ENCODE measurements at regions not wholly inside any gene's neighbourhood (a gene's known extent, or its start where the extent isn't known, plus 50 kb on each side); places are given as distances from the start of the nearest gene placed in this dataset.

- Mint-ChIP-seq H3K27ac (no peak overlapping the region), H3K9me3 (peaks cover 4% of the 10 kb centered on the region), H3K4me1 (ENCODE audit: low read depth) (no peaks in the 10 kb centered on the region), H3K36me3 (ENCODE audit: low read depth) (no peaks in the 10 kb centered on the region), H3K27me3 (peaks cover 5% of the 10 kb centered on the region), H3K4me3 (no peak overlapping the region)
These were observed 165.6 kb downstream of the ARL6IP6 start for GRCh38 chr2:152883951-152884487.

GRCh38 chr2:152881527-152881926 lies 163.1 kb downstream of the ARL6IP6 start:
- no peaks in the 10 kb centered on the region for H3K4me1 Mint-ChIP-seq (ENCODE audit: low read depth)
- H3K36me3 Mint-ChIP-seq (ENCODE audit: low read depth): no peaks in the 10 kb centered on the region
- H3K27me3 Mint-ChIP-seq: no peaks in the 10 kb centered on the region
- H3K27ac Mint-ChIP-seq: no peak overlapping the region
- peaks cover 4% of the 10 kb centered on the region for H3K9me3 Mint-ChIP-seq
- H3K4me3 Mint-ChIP-seq: no peak overlapping the region

GRCh38 chr2:152879275-152879674 lies 160.9 kb downstream of the ARL6IP6 start:
- no peak overlapping the region for H3K27ac Mint-ChIP-seq
- H3K27me3 Mint-ChIP-seq: no peaks in the 10 kb centered on the region
- no peaks in the 10 kb centered on the region for H3K36me3 Mint-ChIP-seq (ENCODE audit: low read depth)
- H3K4me1 Mint-ChIP-seq (ENCODE audit: low read depth): no peaks in the 10 kb centered on the region
- H3K4me3 Mint-ChIP-seq: no peak overlapping the region
- peaks cover 4% of the 10 kb centered on the region for H3K9me3 Mint-ChIP-seq

- Mint-ChIP-seq H3K27ac (no peak overlapping the region), H3K4me3 (no peak overlapping the region), H3K9me3 (peaks cover under 1% of the 10 kb centered on the region), H3K4me1 (ENCODE audit: low read depth) (no peaks in the 10 kb centered on the region), H3K36me3 (ENCODE audit: low read depth) (no peaks in the 10 kb centered on the region), H3K27me3 (no peaks in the 10 kb centered on the region)
These were observed 157.6 kb downstream of the ARL6IP6 start for GRCh38 chr2:152875701-152876695.

GRCh38 chr2:152874955-152875354 lies 156.5 kb downstream of the ARL6IP6 start:
- H3K27ac Mint-ChIP-seq: no peak overlapping the region
- H3K4me3 Mint-ChIP-seq: no peak overlapping the region
- no peaks in the 10 kb centered on the region for H3K27me3 Mint-ChIP-seq
- H3K4me1 Mint-ChIP-seq (ENCODE audit: low read depth): no peaks in the 10 kb centered on the region
- no peaks in the 10 kb centered on the region for H3K9me3 Mint-ChIP-seq
- no peaks in the 10 kb centered on the region for H3K36me3 Mint-ChIP-seq (ENCODE audit: low read depth)

- H3K36me3 Mint-ChIP-seq (ENCODE audit: low read depth): no peaks in the 10 kb centered on the region
- no peak overlapping the region for H3K4me3 Mint-ChIP-seq
- H3K4me1 Mint-ChIP-seq (ENCODE audit: low read depth): no peaks in the 10 kb centered on the region
These were observed 151.8 kb downstream of the ARL6IP6 start for GRCh38 chr2:152870239-152870638.

GRCh38 chr2:152867397-152867796 lies 149.0 kb downstream of the ARL6IP6 start:
- Mint-ChIP-seq H3K9me3 (peaks cover 17% of the 10 kb centered on the region), H3K36me3 (ENCODE audit: low read depth) (no peaks in the 10 kb centered on the region), H3K27me3 (no peaks in the 10 kb centered on the region), H3K27ac (no peak overlapping the region), H3K4me3 (no peak overlapping the region), H3K4me1 (ENCODE audit: low read depth) (no peaks in the 10 kb centered on the region)

More at GRCh38 chr2:152870239-152870638, 151.8 kb downstream of the ARL6IP6 start:
- no peaks in the 10 kb centered on the region for H3K27me3 Mint-ChIP-seq
- H3K27ac Mint-ChIP-seq: no peak overlapping the region
- no peaks in the 10 kb centered on the region for H3K9me3 Mint-ChIP-seq

- Mint-ChIP-seq H3K36me3 (ENCODE audit: low read depth) (no peaks in the 10 kb centered on the region), H3K27ac (no peak overlapping the region), H3K9me3 (peaks cover 36% of the 10 kb centered on the region), H3K27me3 (no peaks in the 10 kb centered on the region), H3K4me1 (ENCODE audit: low read depth) (no peaks in the 10 kb centered on the region), H3K4me3 (no peak overlapping the region)
These were observed 146.3 kb downstream of the ARL6IP6 start for GRCh38 chr2:152864601-152865149.

GRCh38 chr2:152863826-152864225 lies 145.4 kb downstream of the ARL6IP6 start:
- peaks cover 5% of the 10 kb centered on the region for H3K27me3 Mint-ChIP-seq
- no peak overlapping the region for H3K27ac Mint-ChIP-seq
- no peaks in the 10 kb centered on the region for H3K4me1 Mint-ChIP-seq (ENCODE audit: low read depth)
- H3K4me3 Mint-ChIP-seq: no peak overlapping the region
- no peaks in the 10 kb centered on the region for H3K36me3 Mint-ChIP-seq (ENCODE audit: low read depth)
- H3K9me3 Mint-ChIP-seq: peaks cover 36% of the 10 kb centered on the region

GRCh38 chr2:152861349-152861942 lies 143.0 kb downstream of the ARL6IP6 start:
- H3K27ac Mint-ChIP-seq: no peak overlapping the region
- H3K36me3 Mint-ChIP-seq (ENCODE audit: low read depth): no peaks in the 10 kb centered on the region
- H3K9me3 Mint-ChIP-seq: peaks cover 36% of the 10 kb centered on the region
- peaks cover 5% of the 10 kb centered on the region for H3K27me3 Mint-ChIP-seq
- H3K4me3 Mint-ChIP-seq: no peak overlapping the region
- no peaks in the 10 kb centered on the region for H3K4me1 Mint-ChIP-seq (ENCODE audit: low read depth)

GRCh38 chr2:152858594-152859265 lies 140.3 kb downstream of the ARL6IP6 start:
- Mint-ChIP-seq H3K36me3 (ENCODE audit: low read depth) (no peaks in the 10 kb centered on the region), H3K4me3 (no peak overlapping the region), H3K27me3 (peaks cover 5% of the 10 kb centered on the region), H3K9me3 (peaks cover 29% of the 10 kb centered on the region), H3K27ac (no peak overlapping the region), H3K4me1 (ENCODE audit: low read depth) (no peaks in the 10 kb centered on the region)

- Mint-ChIP-seq H3K27me3 (peaks cover 4% of the 10 kb centered on the region), H3K4me1 (ENCODE audit: low read depth) (no peaks in the 10 kb centered on the region), H3K4me3 (no peak overlapping the region), H3K36me3 (ENCODE audit: low read depth) (no peaks in the 10 kb centered on the region), H3K9me3 (no peaks in the 10 kb centered on the region), H3K27ac (no peak overlapping the region)
These were observed 128.5 kb downstream of the ARL6IP6 start for GRCh38 chr2:152846697-152847470.

- Mint-ChIP-seq H3K4me3 (no peak overlapping the region), H3K27ac (no peak overlapping the region), H3K9me3 (peaks cover 6% of the 10 kb centered on the region), H3K27me3 (peaks cover 5% of the 10 kb centered on the region), H3K36me3 (ENCODE audit: low read depth) (no peaks in the 10 kb centered on the region), H3K4me1 (ENCODE audit: low read depth) (no peaks in the 10 kb centered on the region)
These were observed 117.3 kb downstream of the ARL6IP6 start for GRCh38 chr2:152835674-152836073.

- H3K4me1 Mint-ChIP-seq (ENCODE audit: low read depth): no peaks in the 10 kb centered on the region
- H3K36me3 Mint-ChIP-seq (ENCODE audit: low read depth): no peaks in the 10 kb centered on the region
- no peak overlapping the region for H3K4me3 Mint-ChIP-seq
- peaks cover 4% of the 10 kb centered on the region for H3K9me3 Mint-ChIP-seq
- peaks cover 4% of the 10 kb centered on the region for H3K27me3 Mint-ChIP-seq
- no peak overlapping the region for H3K27ac Mint-ChIP-seq
These were observed 109.5 kb downstream of the ARL6IP6 start for GRCh38 chr2:152827944-152828343.

Measured in stimulated activated naive CD8-positive, alpha-beta T cell treated with anti-CD3 and anti-CD28 coated beads, Interleukin-15, Interleukin-2, amounts not matched to agents 100 ng/mL and 50 ng/mL, for 24 hours (primary cell).